ENCODE measurements at regions not wholly inside any gene's neighbourhood (a gene's known extent, or its start where the extent isn't known, plus 50 kb on each side); places are given as distances from the start of the nearest gene placed in this dataset.

DNA sequence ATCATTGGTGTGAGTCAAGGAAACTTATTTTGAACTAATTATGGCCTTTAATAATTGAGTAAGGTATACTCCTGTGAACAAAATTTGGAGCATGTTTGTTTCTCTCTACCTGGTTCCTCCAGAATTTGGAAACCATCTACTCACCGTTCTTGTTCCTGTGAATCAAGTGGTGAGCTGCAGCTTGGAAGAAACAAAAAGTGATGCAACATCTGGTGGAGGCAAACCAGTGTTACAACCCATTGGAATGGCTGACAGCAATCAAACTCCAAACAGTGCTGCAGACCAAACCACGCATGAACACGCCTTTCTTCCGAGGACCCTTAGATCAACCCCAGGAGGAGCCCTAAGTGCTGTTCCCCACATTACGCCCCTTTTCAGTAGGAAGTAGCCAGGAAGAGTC, 104.7 kb upstream of the VASH1 start:
- Histone ChIP-seq H3K27me3 (no peaks in the 10 kb centered on the region), H3K4me1 (no peaks in the 10 kb centered on the region), H3K9me3 (no peaks in the 10 kb centered on the region), H3K36me3 (no peaks in the 10 kb centered on the region), H3K27ac (no peak overlapping the region), H3K4me3 (no peak overlapping the region)
- DNase-seq (ENCODE audit: extremely low spot score in 2 of 2) = no peak
- intact Hi-C loops (cut with DNase I) = no loop called here
- TF ChIP-seq POLR2AphosphoS5 (IDR thresholded peaks at IDR 0.05; ENCODE audit: insufficient read depth in 1 of 2, low read depth in 1 of 2) = no peak

DNA sequence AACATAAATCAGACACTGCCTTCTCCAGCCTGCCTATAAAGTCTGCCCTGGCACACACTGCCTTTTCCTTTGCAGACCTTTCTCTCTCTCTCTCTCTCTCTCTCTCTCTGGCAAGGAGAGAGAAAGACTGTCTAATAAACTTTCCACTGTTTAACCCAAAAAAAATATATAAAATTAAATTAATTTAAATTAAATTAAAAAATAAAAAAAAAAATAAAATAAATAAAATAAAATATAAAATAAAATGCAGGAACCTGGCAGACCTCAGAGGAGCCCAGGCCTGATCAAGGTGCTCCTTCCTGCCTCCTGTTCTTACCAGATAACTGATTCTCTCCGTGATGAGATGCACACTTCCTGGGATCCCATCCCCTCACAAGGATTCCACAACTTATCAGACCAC, 103.9 kb upstream of the VASH1 start:
- Histone ChIP-seq H3K27me3 (no peaks in the 10 kb centered on the region), H3K27ac (no peak overlapping the region), H3K36me3 (no peaks in the 10 kb centered on the region), H3K4me3 (no peak overlapping the region), H3K4me1 (no peaks in the 10 kb centered on the region), H3K9me3 (no peaks in the 10 kb centered on the region)
- DNase-seq (ENCODE audit: extremely low spot score in 2 of 2) = no peak
- intact Hi-C loops (cut with DNase I) = no loop called here
- TF ChIP-seq, protein P1, sequence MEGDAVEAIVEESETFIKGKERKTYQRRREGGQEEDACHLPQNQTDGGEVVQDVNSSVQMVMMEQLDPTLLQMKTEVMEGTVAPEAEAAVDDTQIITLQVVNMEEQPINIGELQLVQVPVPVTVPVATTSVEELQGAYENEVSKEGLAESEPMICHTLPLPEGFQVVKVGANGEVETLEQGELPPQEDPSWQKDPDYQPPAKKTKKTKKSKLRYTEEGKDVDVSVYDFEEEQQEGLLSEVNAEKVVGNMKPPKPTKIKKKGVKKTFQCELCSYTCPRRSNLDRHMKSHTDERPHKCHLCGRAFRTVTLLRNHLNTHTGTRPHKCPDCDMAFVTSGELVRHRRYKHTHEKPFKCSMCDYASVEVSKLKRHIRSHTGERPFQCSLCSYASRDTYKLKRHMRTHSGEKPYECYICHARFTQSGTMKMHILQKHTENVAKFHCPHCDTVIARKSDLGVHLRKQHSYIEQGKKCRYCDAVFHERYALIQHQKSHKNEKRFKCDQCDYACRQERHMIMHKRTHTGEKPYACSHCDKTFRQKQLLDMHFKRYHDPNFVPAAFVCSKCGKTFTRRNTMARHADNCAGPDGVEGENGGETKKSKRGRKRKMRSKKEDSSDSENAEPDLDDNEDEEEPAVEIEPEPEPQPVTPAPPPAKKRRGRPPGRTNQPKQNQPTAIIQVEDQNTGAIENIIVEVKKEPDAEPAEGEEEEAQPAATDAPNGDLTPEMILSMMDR (IDR thresholded peaks at IDR 0.05) = no peak

DNA sequence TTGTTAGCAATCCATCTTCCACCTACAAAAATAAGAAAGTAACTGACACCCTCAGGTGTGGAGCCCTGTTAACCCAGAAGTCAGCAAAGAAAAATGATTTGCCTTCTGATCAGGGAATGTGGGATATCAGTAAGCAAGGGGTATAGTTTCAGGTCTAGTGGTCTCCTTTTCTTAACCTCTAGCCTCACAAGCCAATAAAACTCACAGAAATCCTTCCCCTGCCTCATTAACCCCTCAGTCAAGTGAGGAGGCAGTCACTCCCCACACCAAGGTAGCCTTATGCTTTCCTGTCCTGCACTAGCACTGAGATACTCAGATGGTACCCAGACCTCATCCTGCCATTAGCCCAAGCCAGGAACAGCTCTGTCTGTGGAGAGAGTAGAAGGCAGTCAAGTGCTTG, 103.4 kb upstream of the VASH1 start:
- Histone ChIP-seq H3K9me3 (no peaks in the 10 kb centered on the region), H3K4me3 (no peak overlapping the region), H3K36me3 (no peaks in the 10 kb centered on the region), H3K27ac (no peak overlapping the region), H3K27me3 (no peaks in the 10 kb centered on the region), H3K4me1 (no peaks in the 10 kb centered on the region)
- TF ChIP-seq, protein P1 (IDR thresholded peaks at IDR 0.05) = no peak
- TF ChIP-seq POLR2A (IDR thresholded peaks at IDR 0.05) (no peak), POLR2AphosphoS5 (IDR thresholded peaks at IDR 0.05; ENCODE audit: insufficient read depth in 1 of 2, low read depth in 1 of 2) (no peak)
- DNase-seq (ENCODE audit: extremely low spot score in 2 of 2) = no peak
- intact Hi-C loops (cut with DNase I) = no loop called here

DNA sequence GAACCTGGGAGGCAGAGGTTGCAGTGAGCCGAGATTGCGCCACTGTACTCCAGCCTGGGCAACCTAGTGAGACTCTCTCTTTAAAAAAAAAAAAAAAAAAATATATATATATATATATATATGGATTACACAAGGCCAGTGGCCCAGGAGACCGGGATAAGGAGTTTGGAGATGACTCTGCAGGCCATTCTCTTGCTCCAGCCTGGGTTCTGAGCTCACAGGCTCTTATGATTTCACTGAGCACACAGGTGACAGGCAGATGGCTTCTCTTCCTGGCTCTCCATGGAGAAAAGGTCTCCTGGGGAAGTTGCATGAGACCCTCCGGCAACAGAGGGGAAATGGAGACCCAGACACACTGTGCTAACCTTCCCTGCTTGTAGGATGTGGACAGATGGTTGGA, 98.7 kb upstream of the VASH1 start:
- Histone ChIP-seq H3K36me3 (no peaks in the 10 kb centered on the region), H3K4me1 (no peaks in the 10 kb centered on the region), H3K9me3 (no peaks in the 10 kb centered on the region), H3K4me3 (no peak overlapping the region), H3K27ac (no peak overlapping the region), H3K27me3 (no peaks in the 10 kb centered on the region)
- intact Hi-C loops (cut with DNase I) = no loop called here
- DNase-seq (ENCODE audit: extremely low spot score in 2 of 2) = peak; percentile 34 to 37
- no peak for TF ChIP-seq POLR2A (IDR thresholded peaks at IDR 0.05)
- TF ChIP-seq, protein P1 (IDR thresholded peaks at IDR 0.05) = no peak
- no peak for TF ChIP-seq POLR2AphosphoS5 (IDR thresholded peaks at IDR 0.05; ENCODE audit: insufficient read depth in 1 of 2, low read depth in 1 of 2)

DNA sequence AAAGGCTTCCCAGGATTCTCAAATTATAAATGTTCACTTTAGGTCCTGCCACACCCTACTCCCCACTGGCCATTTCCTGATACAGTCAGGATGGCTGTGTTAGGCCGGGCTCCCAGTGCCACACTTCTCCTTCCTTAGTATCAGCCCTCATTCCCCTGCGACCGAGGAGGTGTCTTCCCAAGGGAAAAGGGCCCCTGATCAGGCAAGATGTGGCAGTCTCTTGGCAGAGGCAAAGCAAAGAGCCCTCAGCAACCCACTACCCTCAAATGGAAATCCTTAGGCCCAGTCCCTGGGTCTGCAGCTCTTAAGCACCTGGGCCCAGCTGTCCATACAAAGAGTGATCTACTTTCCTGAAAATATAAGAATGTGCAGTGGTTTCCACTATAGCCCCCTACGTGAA, 96.5 kb upstream of the VASH1 start:
- intact Hi-C loops (cut with DNase I) = no loop called here
- Histone ChIP-seq H3K4me3 (no peak overlapping the region), H3K4me1 (no peaks in the 10 kb centered on the region), H3K27ac (no peak overlapping the region), H3K9me3 (no peaks in the 10 kb centered on the region), H3K36me3 (no peaks in the 10 kb centered on the region), H3K27me3 (no peaks in the 10 kb centered on the region)
- TF ChIP-seq, protein P1 (IDR thresholded peaks at IDR 0.05) = no peak
- no peak for TF ChIP-seq POLR2AphosphoS5 (IDR thresholded peaks at IDR 0.05; ENCODE audit: insufficient read depth in 1 of 2, low read depth in 1 of 2)
- TF ChIP-seq POLR2A (IDR thresholded peaks at IDR 0.05) = no peak
- DNase-seq (ENCODE audit: extremely low spot score in 2 of 2) = peak; percentile 28 to 54

DNA sequence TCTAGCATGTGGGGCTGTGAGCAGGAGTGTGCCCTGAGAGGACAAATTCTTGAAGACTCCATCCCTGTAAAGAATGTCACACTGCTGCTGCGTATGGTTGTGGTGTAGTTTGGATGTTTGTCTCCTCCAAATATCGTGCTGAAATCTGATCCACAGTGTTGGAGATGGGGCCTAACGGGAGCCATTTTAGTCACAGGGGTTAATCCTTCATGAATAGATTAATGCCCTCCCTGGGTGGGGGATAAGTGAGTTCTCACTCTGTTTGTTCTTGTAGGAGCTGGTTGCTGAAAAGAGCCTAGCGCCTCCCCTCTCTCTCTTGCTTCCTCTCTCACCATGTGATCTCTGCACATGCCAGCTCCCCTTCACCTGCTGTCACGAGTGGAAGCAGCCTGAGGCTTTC, 94.5 kb upstream of the VASH1 start:
- H3K36me3 ChIP-seq = no peaks in the 10 kb centered on the region
- no peak overlapping the region for H3K4me3 ChIP-seq
- no peaks in the 10 kb centered on the region for H3K4me1 ChIP-seq
- H3K9me3 ChIP-seq = no peaks in the 10 kb centered on the region
- H3K27me3 ChIP-seq = no peaks in the 10 kb centered on the region
- TF ChIP-seq, protein P1 (IDR thresholded peaks at IDR 0.05) = no peak
- TF ChIP-seq POLR2A (IDR thresholded peaks at IDR 0.05) (no peak), POLR2AphosphoS5 (IDR thresholded peaks at IDR 0.05; ENCODE audit: insufficient read depth in 1 of 2, low read depth in 1 of 2) (no peak)
- peak; percentile 20 to 31 for DNase-seq (ENCODE audit: extremely low spot score in 2 of 2)
- intact Hi-C loops (cut with DNase I) = no loop called here
- H3K27ac ChIP-seq = no peak overlapping the region

Measured in vagina (tissue), 2 donors.